HepG2 (cell line): ENCODE measurements at regions not wholly inside any gene's neighbourhood (a gene's known extent, or its start where the extent isn't known, plus 50 kb on each side); places are given as distances from the start of the nearest gene placed in this dataset.

Experiments
- CTCF ChIP-seq: sonication (generic); formaldehyde crosslinking; IDR thresholded peaks from 2 replicates; pipeline ENCODE4 v1.5.0; 2020; ENCODE audit warnings: mild to moderate bottlenecking, missing genetic modification reagents, moderate library complexity
- EEA1 ChIP-seq: sonication (generic); formaldehyde crosslinking; IDR thresholded peaks from 2 replicates; pipeline ENCODE4 v1.5.1; 2020; ENCODE audit warnings: mild to moderate bottlenecking, missing genetic modification reagents, borderline replicate concordance
- GLMP ChIP-seq: sonication (generic); formaldehyde crosslinking; IDR thresholded peaks from 2 replicates; pipeline ENCODE4 v1.9.0; 2021; ENCODE audit warnings: missing genetic modification reagents, mild to moderate bottlenecking, borderline replicate concordance

- TF ChIP-seq EEA1 (CRISPR knock-in tag) (no peak), CTCF (CRISPR knock-in tag) (no peak), GLMP (CRISPR knock-in tag) (no peak)
These were observed 851.5 kb downstream of the SORCS1 start for GRCh38 chr10:106313041-106313440.
